GM21526 (cell line): ENCODE measurements at regions not wholly inside any gene's neighbourhood (a gene's known extent, or its start where the extent isn't known, plus 50 kb on each side); places are given as distances from the start of the nearest gene placed in this dataset.

ENCODE experiments used
- ATAC-seq: cut with Tn5 transposase; IDR thresholded peaks from one replicate; pipeline ENCODE4 v1.9.1; 2021; ENCODE audit warnings: moderate library complexity; ENCODE audit not compliant: unreplicated experiment, low FRiP score

DNA sequence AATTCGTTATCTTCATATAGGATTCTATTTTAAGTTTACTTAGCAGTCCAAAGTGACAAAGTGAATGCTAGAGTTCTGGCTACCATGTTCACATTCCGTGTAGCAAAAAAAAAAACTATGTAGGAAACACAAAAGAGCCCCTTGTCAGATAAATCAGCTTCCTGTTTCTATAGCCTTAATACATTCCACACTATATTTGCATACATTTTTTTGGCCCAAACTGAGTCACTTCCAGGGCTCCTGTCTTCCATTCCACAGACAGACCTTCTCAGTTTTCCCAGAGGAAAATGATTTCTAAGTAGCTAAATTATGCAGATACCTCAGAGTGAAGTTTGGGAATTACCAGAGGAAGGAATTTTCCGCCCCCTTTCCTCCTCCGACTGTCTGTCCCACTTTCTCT lies 841.9 kb upstream of the HS3ST1 start:
- no peak for ATAC-seq

DNA sequence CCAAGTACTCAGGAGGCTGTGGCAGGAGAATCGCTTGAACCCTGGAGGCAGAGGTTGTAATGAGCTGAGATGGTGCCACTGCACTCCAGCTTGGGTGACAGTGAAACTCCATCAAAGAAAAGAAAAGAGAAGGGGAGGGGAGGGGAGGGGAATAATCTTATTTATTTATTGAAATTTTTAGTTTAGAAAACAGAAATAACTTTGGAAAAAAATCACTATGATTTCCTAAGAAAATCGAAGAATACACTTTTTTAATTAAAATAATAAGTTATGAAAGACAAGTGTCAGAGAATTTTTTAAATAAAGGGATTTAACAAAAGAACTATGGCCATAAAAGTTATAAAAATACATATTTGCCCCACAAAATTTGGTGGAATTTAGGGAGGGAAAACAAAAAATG lies 836.9 kb upstream of the HS3ST1 start:
- no peak for ATAC-seq

DNA sequence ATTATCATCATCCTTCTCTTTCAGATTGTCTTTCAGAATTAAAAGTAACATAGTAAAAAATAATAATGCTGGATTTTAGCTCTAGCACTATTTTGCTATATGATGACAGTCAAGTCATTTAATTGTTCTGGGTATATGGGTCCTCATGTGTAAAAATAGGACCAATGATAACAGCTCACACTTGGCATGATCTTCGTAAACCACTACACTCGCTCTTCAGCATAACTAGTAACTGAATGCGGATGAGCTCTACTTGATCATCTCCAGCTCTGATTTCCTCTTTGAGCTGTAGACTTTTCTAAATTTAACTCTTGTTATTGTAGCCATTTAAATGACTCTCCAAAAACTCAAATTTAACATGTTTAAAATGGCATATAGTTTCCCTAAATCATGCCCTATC lies 831.8 kb upstream of the HS3ST1 start:
- ATAC-seq: no peak

DNA sequence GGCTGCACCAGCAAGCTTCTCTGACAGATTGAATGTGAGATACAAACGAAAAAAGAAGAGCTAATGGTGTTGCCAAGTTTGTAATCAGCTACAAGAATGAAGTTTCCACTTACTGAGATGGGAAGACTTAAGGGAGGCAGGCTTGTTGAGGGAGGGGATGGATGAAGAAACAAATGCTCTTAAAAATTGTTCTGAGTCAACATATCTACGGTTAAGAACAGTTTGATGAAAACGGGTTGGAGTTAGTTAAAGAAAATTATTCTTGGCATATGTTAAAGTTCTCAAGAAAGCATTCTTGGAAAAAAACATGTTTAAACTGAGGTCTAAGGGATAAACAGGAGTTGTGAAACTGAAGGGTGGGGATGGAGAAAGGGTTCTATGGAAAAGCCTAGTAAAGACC lies 816.3 kb upstream of the HS3ST1 start:
- no peak for ATAC-seq

DNA sequence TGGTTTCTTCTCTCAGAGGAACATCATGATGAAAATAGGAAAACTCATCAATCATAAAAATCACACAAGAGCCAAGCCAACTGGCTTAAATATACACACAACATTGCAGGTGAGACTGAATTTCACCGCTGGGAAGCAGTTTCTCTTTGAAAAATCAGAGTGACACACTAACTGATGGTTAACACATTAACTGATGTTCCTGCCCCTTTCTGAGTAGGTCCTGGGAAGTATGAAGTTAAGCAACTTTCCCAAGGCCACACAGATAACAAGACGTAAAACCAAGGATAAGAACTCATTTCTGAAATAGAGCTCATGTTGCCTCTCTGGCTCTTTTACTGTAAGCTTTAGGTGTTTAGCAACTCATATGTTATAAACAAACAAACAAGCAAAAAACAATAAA lies 813.7 kb upstream of the HS3ST1 start:
- no peak for ATAC-seq

DNA sequence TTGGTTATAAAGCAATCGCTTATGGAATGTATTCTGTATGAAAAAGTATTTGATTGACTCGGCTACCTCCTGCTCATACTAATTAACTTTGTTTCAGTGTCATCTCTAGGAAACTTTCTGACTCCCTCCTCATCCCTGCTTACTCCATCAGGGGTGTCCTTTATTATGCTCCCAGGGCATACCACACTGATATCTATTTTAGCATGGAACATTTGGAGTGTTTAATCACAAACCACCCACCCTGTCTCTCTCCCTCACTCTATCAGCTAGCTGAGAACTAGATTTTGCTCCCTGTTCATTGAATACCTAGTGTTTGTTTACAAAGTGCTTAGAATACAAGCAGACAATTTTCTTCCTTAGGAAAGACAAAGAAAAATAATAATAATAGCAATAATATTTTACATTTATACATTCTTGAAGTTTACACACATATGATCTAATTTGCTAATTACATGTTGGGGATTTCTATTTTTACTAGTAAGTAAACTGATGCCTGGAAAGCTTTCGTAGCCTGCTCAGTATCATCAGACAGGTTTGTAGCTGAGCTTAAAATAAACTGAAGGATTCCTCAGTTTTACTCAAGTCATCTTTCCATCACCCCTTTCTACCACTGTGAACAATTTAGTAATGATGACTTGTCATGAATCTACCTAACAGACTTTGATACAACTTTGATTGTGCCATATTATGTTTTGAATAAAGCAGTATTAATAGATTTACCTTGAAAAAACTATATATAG lies 811.4 kb upstream of the HS3ST1 start:
- ATAC-seq: no peak

DNA sequence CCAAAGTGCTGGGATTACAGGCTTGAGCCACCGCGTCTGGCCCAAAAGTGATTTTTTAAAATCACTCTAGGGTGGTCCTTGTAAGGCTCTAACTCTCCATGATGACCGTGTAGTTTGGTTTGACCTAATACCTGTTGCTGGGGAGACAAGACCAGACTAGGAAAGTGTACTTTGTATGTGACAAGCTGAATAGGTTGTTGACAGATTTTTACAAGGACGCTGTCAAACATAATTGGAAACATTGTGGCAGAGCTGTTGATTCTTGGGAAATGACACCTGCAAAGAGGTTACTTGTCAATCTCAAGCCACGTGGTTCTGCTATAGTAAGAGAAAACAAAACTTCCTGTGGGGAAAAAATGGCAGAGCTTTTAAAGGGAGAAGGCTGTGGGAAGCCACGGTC lies 802.4 kb upstream of the HS3ST1 start:
- no peak for ATAC-seq

DNA sequence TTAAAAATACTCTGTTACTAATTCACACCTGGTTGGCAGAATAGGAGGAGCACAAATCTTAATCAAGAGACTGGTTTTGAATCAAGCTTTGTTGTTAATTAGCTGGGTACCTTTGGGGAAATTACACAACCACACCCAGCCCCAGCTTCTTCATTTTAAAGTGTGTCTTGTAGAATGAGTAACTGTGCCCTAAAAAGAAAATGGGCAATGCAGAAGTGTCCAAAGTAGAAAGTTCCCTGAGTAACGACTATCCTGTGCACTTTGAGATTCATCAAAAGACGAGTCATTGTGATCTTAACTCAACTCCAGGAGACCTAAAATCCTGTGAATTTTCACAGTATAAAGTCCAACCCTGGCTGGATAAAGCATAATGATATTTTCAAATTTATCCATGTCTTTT lies 792.3 kb upstream of the HS3ST1 start:
- no peak for ATAC-seq

DNA sequence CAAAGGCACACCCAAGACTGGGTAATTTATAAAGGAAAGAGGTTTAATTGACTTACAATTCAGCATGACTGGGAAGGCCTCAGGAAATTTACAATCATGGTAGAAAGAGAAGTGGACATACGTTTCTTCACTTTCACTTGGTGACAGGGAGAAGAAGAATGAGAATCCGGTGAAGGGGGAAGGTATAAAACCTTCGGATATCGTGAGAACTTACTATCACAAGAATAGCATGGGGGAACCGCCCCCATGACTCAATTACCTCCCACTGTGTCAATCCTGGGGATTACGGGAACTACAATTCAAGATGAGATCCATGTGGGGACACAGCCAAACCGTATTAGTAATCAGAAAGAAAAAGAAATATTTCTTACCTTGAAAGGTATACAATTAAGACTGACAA lies 782.9 kb upstream of the HS3ST1 start:
- no peak for ATAC-seq

DNA sequence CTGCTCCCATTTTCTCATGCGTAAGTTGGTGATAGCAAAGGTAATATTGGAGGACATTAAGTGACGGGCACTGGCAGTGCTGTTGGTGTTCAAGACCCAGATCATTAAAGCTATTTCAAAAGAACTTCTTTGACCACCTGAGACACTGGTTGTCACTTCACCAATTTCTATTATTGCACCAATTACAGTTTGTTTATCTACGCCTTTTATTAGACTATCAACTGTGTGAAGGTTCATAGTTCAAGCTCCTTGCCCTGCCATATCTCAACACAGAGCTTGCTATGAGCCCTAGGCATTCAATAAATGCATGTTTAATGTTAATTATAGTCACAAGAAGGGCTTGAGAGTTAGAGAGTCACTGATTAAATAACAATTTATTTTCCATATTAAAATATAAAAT lies 778.7 kb upstream of the HS3ST1 start:
- ATAC-seq: no peak

DNA sequence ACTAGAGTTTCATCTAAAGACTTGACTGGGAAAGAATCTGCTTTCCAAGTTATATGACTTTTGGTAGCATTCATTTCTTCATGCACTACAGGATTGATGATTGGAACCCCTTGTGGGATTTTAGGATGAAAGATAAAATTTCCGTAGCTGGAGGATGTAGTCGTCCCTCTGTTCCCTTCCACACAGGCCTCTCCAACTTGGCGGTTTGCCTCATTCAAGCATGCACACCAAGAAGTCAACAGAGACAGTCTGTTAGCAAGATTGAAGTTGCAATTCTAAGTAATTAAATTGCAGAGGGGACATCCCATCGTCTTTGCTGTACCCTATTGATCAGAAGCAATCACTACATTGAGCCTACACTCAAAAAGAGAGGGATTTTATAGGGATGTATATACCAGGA lies 777.4 kb upstream of the HS3ST1 start:
- ATAC-seq: no peak

DNA sequence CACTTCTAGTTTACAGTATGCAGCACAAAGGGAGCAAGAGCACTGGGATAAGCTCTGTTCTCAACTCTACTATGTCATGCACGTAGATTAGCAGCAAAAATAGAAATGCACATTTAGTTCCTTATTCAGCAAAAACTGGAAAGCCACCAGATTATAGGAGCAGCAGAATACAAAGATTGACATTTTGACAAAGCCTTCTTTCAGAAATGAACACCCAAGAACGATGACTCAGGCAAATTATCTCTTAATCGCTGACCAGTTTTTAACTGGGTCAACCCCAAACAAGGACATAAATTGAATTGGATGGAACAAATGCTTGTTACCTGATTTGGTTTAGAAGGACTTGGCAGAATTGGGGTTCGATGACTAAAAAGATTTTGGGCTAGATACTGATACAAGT lies 775.3 kb upstream of the HS3ST1 start:
- ATAC-seq: no peak

DNA sequence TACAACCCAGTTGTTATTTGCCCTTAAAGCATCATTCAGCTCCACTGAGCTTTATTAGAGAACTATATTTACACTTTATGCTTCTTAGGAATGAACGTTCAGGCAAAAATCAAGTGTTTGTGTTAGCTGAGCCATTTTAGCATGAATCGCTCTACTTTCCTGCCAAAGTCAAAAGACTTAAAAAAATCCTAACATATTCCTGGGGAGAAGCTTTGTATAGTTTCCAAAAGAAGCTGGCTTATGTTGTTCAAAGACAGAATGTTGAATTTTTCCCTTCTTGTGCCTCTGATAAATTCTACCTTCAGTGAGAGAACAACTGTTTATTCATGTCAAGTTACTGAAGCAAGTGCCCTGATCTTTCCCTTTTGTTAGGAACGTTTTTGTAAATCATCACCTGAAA lies 771.5 kb upstream of the HS3ST1 start:
- no peak for ATAC-seq

DNA sequence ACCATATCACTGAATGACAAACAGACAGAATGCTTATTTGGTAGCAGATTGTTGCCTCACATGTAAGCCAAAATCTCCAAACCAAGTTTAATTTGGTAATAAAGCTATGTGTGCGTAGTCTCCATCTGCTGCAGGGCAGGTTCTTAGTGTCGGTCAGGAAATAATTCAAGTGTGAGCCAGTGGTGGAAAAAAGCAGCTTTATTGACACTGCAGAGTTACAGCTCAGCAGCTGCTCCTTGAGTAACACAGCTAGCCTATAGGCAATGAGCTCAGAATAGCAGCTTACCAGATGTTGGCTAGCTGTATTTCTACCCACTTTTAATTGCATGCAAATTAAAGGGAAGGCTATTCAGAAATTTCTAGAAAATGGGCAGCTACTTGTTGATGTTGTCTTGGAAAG lies 757.8 kb upstream of the HS3ST1 start:
- no peak for ATAC-seq

DNA sequence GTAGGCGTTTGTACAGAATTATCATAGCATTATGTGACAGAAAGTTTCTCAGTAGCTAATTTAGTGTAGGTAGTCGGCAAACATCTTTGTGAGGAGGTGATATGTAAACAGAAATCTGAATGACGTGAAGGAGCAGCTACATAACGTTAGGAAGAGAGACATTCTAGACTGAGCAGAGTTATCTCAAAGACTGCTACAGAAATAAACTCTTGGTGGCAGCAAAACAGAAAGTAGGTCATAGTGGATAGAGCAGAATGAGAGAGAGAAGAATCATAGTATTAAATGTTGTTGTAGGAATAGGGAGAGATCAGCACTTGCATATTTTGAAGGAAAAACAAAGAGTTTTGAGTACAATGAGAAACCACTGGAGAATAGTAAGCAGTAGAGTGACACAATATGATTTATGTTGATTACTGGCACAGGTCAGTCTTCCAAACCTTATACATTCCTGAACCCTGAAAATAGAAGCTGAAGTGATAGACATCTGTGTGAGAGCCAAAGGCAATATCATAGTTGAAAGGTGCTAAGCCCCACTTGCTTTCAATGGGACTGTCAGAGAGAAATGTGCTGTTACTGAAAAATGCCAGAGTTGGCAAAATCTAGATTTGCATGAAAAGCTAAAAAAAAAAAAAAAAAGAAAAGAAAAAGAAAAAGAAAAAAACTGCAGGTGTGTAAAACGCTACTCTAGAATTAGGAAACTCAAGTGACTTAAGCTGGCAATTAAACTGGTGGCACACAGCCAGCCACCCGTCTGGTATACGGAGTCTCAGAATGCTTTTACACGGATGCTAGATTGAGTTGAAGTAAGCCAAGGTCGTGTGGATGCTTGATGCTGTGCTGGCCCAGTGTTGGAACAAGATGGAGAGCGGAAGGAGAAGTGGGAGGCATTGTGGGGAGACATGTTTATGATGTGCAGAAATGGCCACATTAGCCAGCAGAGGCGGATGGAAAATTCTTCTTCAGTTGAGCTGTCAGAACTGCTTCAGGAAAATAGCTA lies 750.2 kb upstream of the HS3ST1 start:
- ATAC-seq: no peak

DNA sequence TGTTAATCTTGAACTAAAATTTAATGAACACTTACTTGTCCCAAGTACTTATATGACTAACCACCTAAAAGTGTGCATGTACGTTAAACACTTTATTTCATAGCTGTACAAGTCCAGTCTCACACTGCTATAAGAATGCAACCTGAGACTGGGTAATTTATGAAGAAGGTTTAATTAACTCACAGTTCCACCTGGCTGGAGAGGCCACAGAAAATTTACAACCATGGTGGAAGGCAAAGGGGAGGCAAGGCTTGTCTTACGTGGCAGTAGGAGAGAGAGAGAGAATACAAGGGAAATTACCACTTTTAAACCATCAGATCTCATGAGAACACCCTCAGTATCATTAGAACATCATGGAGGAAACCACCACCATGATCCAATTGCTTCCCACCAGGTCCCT lies 748.7 kb upstream of the HS3ST1 start:
- no peak for ATAC-seq

DNA sequence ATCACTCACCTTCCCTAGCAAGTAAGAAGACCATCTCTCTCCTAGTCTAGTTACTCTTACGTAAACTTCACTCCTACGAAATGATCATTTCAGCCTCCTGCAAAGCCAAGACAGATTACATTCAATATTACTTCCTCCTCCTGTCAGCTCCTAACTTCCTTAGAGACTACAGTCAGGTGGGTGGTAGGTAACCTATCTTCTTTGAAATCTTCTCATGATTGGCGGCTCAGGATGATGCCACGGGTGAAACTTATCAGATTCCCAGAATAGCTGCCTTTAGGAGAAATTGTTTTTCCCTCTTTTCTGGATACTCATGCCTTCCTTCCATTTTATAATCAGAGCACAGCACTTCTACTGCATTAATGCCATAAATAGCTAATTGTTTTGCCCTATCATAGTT lies 744.8 kb upstream of the HS3ST1 start:
- no peak for ATAC-seq

DNA sequence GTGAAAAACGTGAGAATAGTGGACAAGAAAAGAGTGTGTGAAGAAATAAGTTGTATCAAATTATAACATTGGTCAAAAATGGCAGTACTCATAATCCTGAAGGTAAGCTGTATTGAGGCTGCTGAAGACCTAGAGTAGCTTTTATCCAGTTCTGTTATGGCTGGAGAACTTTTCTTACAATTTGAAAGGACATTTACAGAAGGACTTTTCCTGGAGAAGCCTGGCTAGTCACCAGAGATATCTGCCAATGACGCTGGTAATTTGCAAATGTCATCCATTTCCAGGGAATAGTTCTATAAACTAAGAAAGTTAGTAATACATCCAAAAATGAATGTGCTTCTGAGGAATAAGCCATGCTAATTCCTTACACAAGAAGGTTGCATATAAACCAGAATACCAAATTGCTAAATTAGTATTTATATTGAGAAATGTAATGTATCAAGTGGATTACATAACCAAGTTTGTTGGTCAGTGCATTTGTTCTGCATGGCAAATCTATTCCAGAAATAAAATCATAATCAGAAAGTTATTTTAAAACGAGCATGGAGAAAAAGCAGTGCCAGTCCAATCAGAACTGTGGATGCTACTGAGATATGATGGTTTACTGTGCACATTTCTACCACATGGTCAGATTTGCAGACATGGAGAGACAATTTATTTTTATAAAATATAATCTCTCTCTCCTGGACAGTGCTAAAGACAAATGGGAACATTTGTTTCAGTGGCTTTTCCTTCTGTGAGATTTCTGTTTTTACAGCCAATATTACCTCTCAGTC lies 743.7 kb upstream of the HS3ST1 start:
- ATAC-seq: no peak

DNA sequence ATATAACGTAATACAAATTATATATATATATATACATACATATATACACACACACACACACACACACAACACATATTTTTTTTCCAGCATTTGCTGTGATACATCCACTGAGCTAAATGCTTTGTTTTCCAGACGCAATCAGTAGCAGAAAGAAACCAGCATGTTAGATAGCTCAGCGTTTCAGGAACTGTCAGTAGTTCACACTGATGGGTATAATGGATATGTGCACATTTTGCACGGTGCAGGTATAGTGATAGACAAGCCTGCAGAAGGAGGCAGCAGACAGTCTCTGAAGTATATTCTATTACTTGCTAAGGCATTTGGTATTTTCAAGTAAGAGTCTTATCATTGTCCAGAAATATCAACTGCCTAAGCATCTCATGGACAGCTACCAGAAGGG lies 741.6 kb upstream of the HS3ST1 start:
- ATAC-seq: no peak

DNA sequence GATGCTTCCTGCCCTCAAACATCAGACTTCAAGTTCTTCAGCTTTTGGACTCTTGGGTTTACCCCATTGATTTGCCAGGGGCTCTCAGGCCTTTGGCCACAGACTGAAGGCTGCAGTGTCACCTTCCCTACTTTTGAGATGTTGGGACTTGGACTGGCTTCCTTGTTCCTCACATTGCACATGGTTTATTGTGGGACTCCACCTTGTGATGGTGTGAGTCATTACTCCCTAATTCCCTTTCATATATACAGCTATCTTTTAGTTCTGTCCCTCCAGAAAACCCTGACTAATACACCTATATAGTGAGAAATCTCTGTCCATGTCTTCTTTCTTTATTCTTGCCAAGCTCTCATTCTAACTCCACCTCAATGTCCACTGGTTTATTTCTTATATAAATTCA lies 736.9 kb upstream of the HS3ST1 start:
- ATAC-seq: no peak

DNA sequence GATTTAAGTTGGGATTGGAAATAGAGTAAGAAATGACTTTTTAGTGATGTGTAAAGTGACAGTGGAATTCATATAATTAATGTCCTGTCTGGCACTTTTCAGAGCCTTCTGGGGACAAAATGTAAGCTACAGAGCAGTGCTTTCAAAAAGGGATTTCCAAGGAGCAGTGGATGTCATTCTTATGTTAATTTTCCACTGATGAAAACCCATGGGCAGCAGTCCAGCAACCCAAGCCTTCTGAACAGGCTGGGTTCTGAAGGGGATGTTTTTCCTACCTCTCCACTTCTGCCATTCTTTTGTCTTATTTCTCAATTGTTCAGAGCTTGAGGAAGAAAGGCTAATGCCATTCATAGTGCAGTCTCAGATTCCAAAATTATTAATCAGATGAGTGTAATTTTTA lies 717.6 kb upstream of the HS3ST1 start:
- no peak for ATAC-seq
